K562 (cell line): ENCODE measurements at regions not wholly inside any gene's neighbourhood (a gene's known extent, or its start where the extent isn't known, plus 50 kb on each side); places are given as distances from the start of the nearest gene placed in this dataset.

ENCODE experiments used
- ATAC-seq: fragments of 200-7000 bp; cut with Tn5 transposase; 3 replicates; pipeline ENCODE4 v1.9.1; 2020; ENCODE audit warnings: moderate library complexity
- BruUV-seq: library from RNA; stranded (reverse); fragments of 400-500 nt; replicated peaks from 2 replicates; lab custom pipeline; 2021; lab: Mats Ljungman, UMichigan
- CTCF ChIA-PET: fragments of 300-600 bp; formaldehyde crosslinking; extraction: SDS; loops from one replicate; lab custom pipeline; 2021; ENCODE audit warnings: low intra/inter-chr PET ratio; lab: Yijun Ruan, JAX
- POLR2A ChIA-PET: fragments of 300-600, 350-650 bp; sonication (Branson Sonifier 250); formaldehyde crosslinking; extraction: SDS; loops from one replicate; lab custom pipeline; 2021; ENCODE audit warnings: antibody characterized with exemption, inconsistent platforms; lab: Yijun Ruan, JAX
- DNase-seq, 4 experiments: peaks; one replicate each; pipeline versions ENCODE4 v3.0.0 to v3.0.0-alpha.2; 2011 to 2018; ENCODE audit warnings: low spot score in 3 of 4, mixed read lengths in 3 of 4; ENCODE audit errors: extremely low read depth in 1 of 4
- FAIRE-seq: peaks from 2 replicates; lab custom pipeline; 2011; peaks lifted over from hg19 to GRCh38; lab: Jason Lieb, UNC
- H2AFZ ChIP-seq: 2 replicates; pipeline ENCODE4 v1.6.0; 2011; ENCODE audit warnings: low read depth, low read length, control low read depth, inconsistent platforms
- H3K27ac ChIP-seq: fragments of 200-600 bp; 3 replicates; pipeline ENCODE4 v1.8.0; 2011; ENCODE audit warnings: low read depth, mild to moderate bottlenecking, control low read depth, inconsistent platforms, low read length, moderate library complexity, mixed read lengths; ENCODE audit errors: extremely low read depth
- H3K27me3 ChIP-seq, 2 experiments: fragments of 300-600 bp in 1 of 2; 2 replicates in 1 of 2; 3 replicates in 1 of 2; pipeline versions ENCODE4 v1.6.0 to v1.8.0; 2011; ENCODE audit warnings: inconsistent platforms in 2 of 2, low read length in 2 of 2, mild to moderate bottlenecking in 1 of 2, mixed read lengths in 1 of 2, moderate library complexity in 1 of 2; ENCODE audit not compliant: control insufficient read depth in 2 of 2, insufficient read depth in 2 of 2
- H3K36me3 ChIP-seq: fragments of 300-600 bp; 3 replicates; pipeline ENCODE4 v1.8.0; 2011; ENCODE audit warnings: mild to moderate bottlenecking, low read length, inconsistent platforms; ENCODE audit not compliant: control insufficient read depth, insufficient read depth
- H3K4me1 ChIP-seq, 2 experiments: fragments of 200-600 bp in 1 of 2; replicated peaks in 1 of 2; 2 replicates in 1 of 2; 3 replicates in 1 of 2; pipeline versions ENCODE4 v1.5.1 to v1.8.0; 2011; ENCODE audit warnings: inconsistent platforms in 2 of 2, low read length in 2 of 2, mild to moderate bottlenecking in 1 of 2, mixed read lengths in 1 of 2, moderate library complexity in 1 of 2; ENCODE audit not compliant: control insufficient read depth in 2 of 2, insufficient read depth in 2 of 2
- H3K4me2 ChIP-seq: 2 replicates; pipeline ENCODE4 v1.6.1; 2011; ENCODE audit warnings: low read length, control low read depth, inconsistent platforms, mixed read lengths; ENCODE audit not compliant: insufficient read depth
- H3K4me3 ChIP-seq: fragments of 200-600 bp; sonication (generic), shearing (Covaris generic); 2 replicates; pipeline ENCODE4 v1.5.1; 2016; ENCODE audit warnings: control low read depth, inconsistent platforms
- H3K79me2 ChIP-seq: fragments of 200-600 bp; 3 replicates; pipeline ENCODE4 v1.8.0; 2011; ENCODE audit warnings: low read length, inconsistent platforms; ENCODE audit not compliant: control insufficient read depth, insufficient read depth
- H3K9ac ChIP-seq, 2 experiments: 2 replicates each; pipeline versions ENCODE4 v1.6.0 to v1.6.1; 2011; ENCODE audit warnings: low read depth in 2 of 2, low read length in 2 of 2, control low read depth in 1 of 2, inconsistent platforms in 1 of 2, mild to moderate bottlenecking in 1 of 2, mixed read lengths in 1 of 2; ENCODE audit not compliant: insufficient read depth in 1 of 2
- H3K9me1 ChIP-seq: one replicate; pipeline ENCODE4 v1.6.0; 2011; ENCODE audit warnings: inconsistent platforms, mild to moderate bottlenecking, low read length, moderate library complexity; ENCODE audit not compliant: control insufficient read depth, insufficient read depth
- H3K9me3 ChIP-seq: replicated peaks from 2 replicates; pipeline ENCODE4 v1.5.1; 2011; ENCODE audit warnings: low read depth, low read length, inconsistent platforms; ENCODE audit not compliant: control insufficient read depth, insufficient read depth
- H4K20me1 ChIP-seq: replicated peaks from 2 replicates; pipeline ENCODE4 v1.6.1; 2011; ENCODE audit warnings: low read length, inconsistent platforms, mixed read lengths; ENCODE audit not compliant: control insufficient read depth, insufficient read depth
- E2F6 ChIP-seq, 2 experiments: IDR thresholded peaks; 2 replicates each; pipeline ENCODE4 v1.6.1; 2011; ENCODE audit warnings: borderline replicate concordance in 1 of 2, control low read depth in 1 of 2, low read depth in 1 of 2, low read length in 1 of 2, mild to moderate bottlenecking in 1 of 2, mixed read lengths in 1 of 2, moderate library complexity in 1 of 2; ENCODE audit not compliant: insufficient read depth in 1 of 2, insufficient read length in 1 of 2, poor library complexity in 1 of 2, severe bottlenecking in 1 of 2; ENCODE audit errors: extremely low read depth in 1 of 2
- GATAD2A ChIP-seq: fragments of 450-650 bp; IDR thresholded peaks from 2 replicates; pipeline ENCODE4 v1.6.1; 2017
- MAFG ChIP-seq: fragments of 450-650 bp; conservative IDR thresholded peaks from 2 replicates; pipeline ENCODE4 v1.6.1; 2016; ENCODE audit warnings: missing genetic modification characterization, missing compliant biosample characterization
- POLR3G ChIP-seq: IDR thresholded peaks from 2 replicates; pipeline ENCODE4 v1.6.1; 2011; ENCODE audit not compliant: insufficient read length, insufficient replicate concordance; ENCODE audit errors: extremely low read depth
- SP1 ChIP-seq: sonication (generic); formaldehyde crosslinking; IDR thresholded peaks from 2 replicates; pipeline ENCODE4 v1.8.1; 2022; ENCODE audit warnings: mild to moderate bottlenecking, missing genetic modification reagents
- TOE1 ChIP-seq, 2 experiments: fragments of 450-650 bp in 1 of 2; sonication (generic) in 1 of 2; formaldehyde crosslinking in 1 of 2; IDR thresholded peaks; 2 replicates each; pipeline versions ENCODE4 v1.7.1 to v1.8.0; 2016 to 2022; ENCODE audit warnings: borderline replicate concordance in 2 of 2, mild to moderate bottlenecking in 2 of 2, antibody characterized with exemption in 1 of 2, inconsistent platforms in 1 of 2, low read depth in 1 of 2, missing genetic modification reagents in 1 of 2, moderate library complexity in 1 of 2
- ZNF316 ChIP-seq: fragments of 450-650 bp; IDR thresholded peaks from 2 replicates; pipeline ENCODE4 v1.6.1; 2016
- ZNF764 ChIP-seq: fragments of 250-450 bp; sonication (Bioruptor Pico); IDR thresholded peaks from 2 replicates; pipeline ENCODE4 v1.4.0; 2020; ENCODE audit warnings: low read depth, mild to moderate bottlenecking, moderate library complexity
- WGBS: fragments of 100-300 bp; shearing (Covaris generic); methylation state at CpG from one replicate; pipeline ENCODE4 v1.1.6; 2016; ENCODE audit warnings: low coverage, mixed read lengths; ENCODE audit not compliant: insufficient coverage; ENCODE audit errors: missing lambda C conversion rate; 5-methylcytosine and 5-hydroxymethylcytosine counted together
- in situ Hi-C: fragments of 300-500 bp; cut with MboI; formaldehyde crosslinking; loops from 4 replicates; pipeline ENCODE4 v1.15.0; 2018; ENCODE audit warnings: inconsistent platforms, mixed read lengths
- intact Hi-C: fragments of 100-400 bp; cut with micrococcal nuclease; formaldehyde crosslinking; loops from 2 replicates; pipeline ENCODE4 v1.14.2; 2022

- H3K4me3 ChIP-seq: no peak overlapping the region
- in situ Hi-C loops (no loop called here), intact Hi-C loops (no loop called here)
- BruUV-seq: no TSS peak
- no peak overlapping the region for H3K4me2 ChIP-seq
- no peak for DNase-seq
- no peaks in the 10 kb centered on the region for H3K9me3 ChIP-seq
- WGBS: 12% methylated on average over 5 of the region's 5 CpGs
- peaks cover 0 to 9% of the 10 kb centered on the region in 2 experiments; a peak in 2 of 5 replicates for H3K4me1 ChIP-seq
- no peak overlapping the region for H3K27ac ChIP-seq
- ChIA-PET POLR2A (no interaction called here), CTCF (no interaction called here)
- TF ChIP-seq TOE1 (IDR thresholded peaks at IDR 0.05; ENCODE audit: borderline replicate concordance): no peak
- TF ChIP-seq TOE1 (CRISPR knock-in tag; IDR thresholded peaks at IDR 0.05; ENCODE audit: borderline replicate concordance, low read depth): no peak
- TF ChIP-seq ZNF316: 0 out of 2 replicates have a peak, but pooled peaks have one; percentile 21
- no peak for TF ChIP-seq SP1
- no peak for TF ChIP-seq MAFG (tag)
- TF ChIP-seq GATAD2A: no peak
- TF ChIP-seq POLR3G: no peak
- TF ChIP-seq ZNF764 (CRISPR knock-in tag): no peak
- TF ChIP-seq E2F6 (IDR thresholded peaks at IDR 0.05; ENCODE audit: borderline replicate concordance in 1 of 2, extremely low read depth in 1 of 2, insufficient read depth in 1 of 2, insufficient read length in 1 of 2, low read depth in 1 of 2, low read length in 1 of 2, poor library complexity in 1 of 2, severe bottlenecking in 1 of 2): no peak
- FAIRE-seq: no peak
- H3K9ac ChIP-seq: no peak overlapping the region
- H2AFZ ChIP-seq: no peak overlapping the region
- H3K79me2 ChIP-seq: no peaks in the 10 kb centered on the region
- H3K9me1 ChIP-seq: no peaks in the 10 kb centered on the region
- no peak for ATAC-seq
- H4K20me1 ChIP-seq: no peaks in the 10 kb centered on the region
- H3K27me3 ChIP-seq: no peaks in the 10 kb centered on the region
- H3K36me3 ChIP-seq: no peaks in the 10 kb centered on the region
These were observed 766.9 kb upstream of the NR2F2 start for GRCh38 chr15:95563634-95564033.
